H9 (cell line): ENCODE measurements at regions not wholly inside any gene's neighbourhood (a gene's known extent, or its start where the extent isn't known, plus 50 kb on each side); places are given as distances from the start of the nearest gene placed in this dataset.

Experiments
- DNase-seq: peaks from one replicate; pipeline ENCODE4 v3.0.0-alpha.2; 2017
- H2AFZ ChIP-seq: one replicate; pipeline ENCODE4 v1.6.1; 2013; ENCODE audit warnings: mild to moderate bottlenecking, low read length, control low read depth, moderate library complexity
- H2AK5ac ChIP-seq: 2 replicates; pipeline ENCODE4 v1.6.1; 2013; ENCODE audit warnings: low read length, control low read depth, mixed read lengths; ENCODE audit not compliant: insufficient read length
- H2BK120ac ChIP-seq: one replicate; pipeline ENCODE4 v1.6.1; 2013; ENCODE audit warnings: low read depth, mild to moderate bottlenecking, low read length, control low read depth, inconsistent platforms; ENCODE audit not compliant: poor library complexity, severe bottlenecking
- H2BK12ac ChIP-seq: 2 replicates; pipeline ENCODE4 v1.6.1; 2013; ENCODE audit warnings: low read length, control low read depth, mixed read lengths, low read depth; ENCODE audit not compliant: insufficient read length
- H2BK15ac ChIP-seq: 2 replicates; pipeline ENCODE4 v1.6.1; 2013; ENCODE audit warnings: low read depth, low read length, control low read depth
- H2BK20ac ChIP-seq: one replicate; pipeline ENCODE4 v1.6.1; 2013; ENCODE audit warnings: low read depth, mild to moderate bottlenecking, low read length, control low read depth, inconsistent platforms; ENCODE audit not compliant: poor library complexity, severe bottlenecking
- H2BK5ac ChIP-seq: 2 replicates; pipeline ENCODE4 v1.6.1; 2013; ENCODE audit warnings: low read length, control low read depth, mixed read lengths; ENCODE audit not compliant: insufficient read length
- H3K14ac ChIP-seq: 2 replicates; pipeline ENCODE4 v1.6.1; 2013; ENCODE audit warnings: low read length, control low read depth; ENCODE audit not compliant: insufficient read depth
- H3K18ac ChIP-seq: 2 replicates; pipeline ENCODE4 v1.6.1; 2013; ENCODE audit warnings: low read depth, mild to moderate bottlenecking, mixed read lengths, low read length, control low read depth; ENCODE audit not compliant: insufficient read length
- H3K23ac ChIP-seq: 2 replicates; pipeline ENCODE4 v1.6.1; 2013; ENCODE audit warnings: low read length, control low read depth, mixed read lengths, low read depth; ENCODE audit not compliant: insufficient read length
- H3K23me2 ChIP-seq: 2 replicates; pipeline ENCODE4 v1.6.1; 2013; ENCODE audit warnings: low read depth, mild to moderate bottlenecking, mixed read lengths, low read length, control low read depth; ENCODE audit not compliant: insufficient read length, poor library complexity, severe bottlenecking
- H3K27ac ChIP-seq: 2 replicates; pipeline ENCODE4 v1.5.1; 2013; ENCODE audit warnings: low read length, control low read depth, mixed read lengths, low read depth; ENCODE audit not compliant: insufficient read length
- H3K27me3 ChIP-seq: 2 replicates; pipeline ENCODE4 v1.6.1; 2013; ENCODE audit warnings: low read length, control low read depth, inconsistent platforms; ENCODE audit not compliant: insufficient read depth
- H3K4ac ChIP-seq: 2 replicates; pipeline ENCODE4 v1.6.1; 2013; ENCODE audit warnings: low read depth, mild to moderate bottlenecking, control low read depth, inconsistent platforms, low read length, moderate library complexity
- H3K4me1 ChIP-seq: 2 replicates; pipeline ENCODE4 v1.6.1; 2013; ENCODE audit warnings: low read length, control low read depth, inconsistent platforms; ENCODE audit not compliant: insufficient read depth
- H3K4me2 ChIP-seq: 2 replicates; pipeline ENCODE4 v1.6.1; 2013; ENCODE audit warnings: low read length, control low read depth, mixed read lengths; ENCODE audit not compliant: insufficient read length, insufficient read depth
- H3K56ac ChIP-seq: 2 replicates; pipeline ENCODE4 v1.6.1; 2013; ENCODE audit warnings: low read depth, mild to moderate bottlenecking, mixed read lengths, low read length, control low read depth; ENCODE audit not compliant: insufficient read length
- H3K79me1 ChIP-seq: 2 replicates; pipeline ENCODE4 v1.6.1; 2013; ENCODE audit warnings: low read depth, mild to moderate bottlenecking, moderate library complexity, low read length, control low read depth, inconsistent platforms; ENCODE audit not compliant: insufficient read depth, poor library complexity, severe bottlenecking
- H3K79me2 ChIP-seq: 2 replicates; pipeline ENCODE4 v1.6.1; 2013; ENCODE audit warnings: low read length, control low read depth, inconsistent platforms; ENCODE audit not compliant: insufficient read depth
- H3K9ac ChIP-seq: 2 replicates; pipeline ENCODE4 v1.6.1; 2013; ENCODE audit warnings: low read length, control low read depth, mixed read lengths; ENCODE audit not compliant: insufficient read length; ENCODE audit errors: extremely low read depth
- H3K9me3 ChIP-seq: one replicate; pipeline ENCODE4 v1.6.1; 2013; ENCODE audit warnings: low read depth, low read length, inconsistent platforms; ENCODE audit not compliant: control insufficient read depth
- H3T11ph ChIP-seq: one replicate; pipeline ENCODE4 v1.6.1; 2013; ENCODE audit warnings: mild to moderate bottlenecking, low read length, control low read depth, inconsistent platforms
- H4K20me1 ChIP-seq: one replicate; pipeline ENCODE4 v1.6.1; 2013; ENCODE audit not compliant: control insufficient read depth, insufficient read length, insufficient read depth
- H4K5ac ChIP-seq: 2 replicates; pipeline ENCODE4 v1.6.1; 2013; ENCODE audit warnings: low read depth, mild to moderate bottlenecking, mixed read lengths, low read length, control low read depth; ENCODE audit not compliant: insufficient read length
- H4K8ac ChIP-seq: replicated peaks from 2 replicates; pipeline ENCODE4 v1.6.1; 2013; ENCODE audit warnings: low read length, control low read depth, mixed read lengths, low read depth; ENCODE audit not compliant: insufficient read length
- H4K91ac ChIP-seq: 2 replicates; pipeline ENCODE4 v1.6.1; 2013; ENCODE audit warnings: low read depth, mild to moderate bottlenecking, moderate library complexity, mixed read lengths, low read length, control low read depth; ENCODE audit not compliant: insufficient read length
- H3K27ac Mint-ChIP-seq, 3 experiments: 2 replicates in 2 of 3; 3 replicates in 1 of 3; pipeline ENCODE4 v1.8.0; 2020 to 2021; ENCODE audit warnings: mixed read lengths in 3 of 3, mild to moderate bottlenecking in 1 of 3, moderate library complexity in 1 of 3
- H3K27me3 Mint-ChIP-seq: 2 replicates; pipeline ENCODE4 v1.8.0; 2021; ENCODE audit warnings: low read depth, mild to moderate bottlenecking, moderate library complexity, mixed read lengths
- H3K36me3 Mint-ChIP-seq, 3 experiments: 2 replicates in 2 of 3; 3 replicates in 1 of 3; pipeline ENCODE4 v1.8.0; 2020 to 2021; ENCODE audit warnings: low read depth in 3 of 3, mixed read lengths in 3 of 3; ENCODE audit not compliant: insufficient read depth in 1 of 3
- H3K4me1 Mint-ChIP-seq, 2 experiments: 2 replicates each; pipeline ENCODE4 v1.8.0; 2020; ENCODE audit warnings: mixed read lengths in 2 of 2
- H3K4me3 Mint-ChIP-seq, 2 experiments: 2 replicates in 1 of 2; 3 replicates in 1 of 2; pipeline ENCODE4 v1.8.0; 2020 to 2021; ENCODE audit warnings: mild to moderate bottlenecking in 2 of 2, mixed read lengths in 2 of 2, moderate library complexity in 1 of 2
- H3K9me3 Mint-ChIP-seq, 2 experiments: 2 replicates in 1 of 2; 3 replicates in 1 of 2; pipeline ENCODE4 v1.8.0; 2020; ENCODE audit warnings: mild to moderate bottlenecking in 2 of 2, mixed read lengths in 2 of 2, moderate library complexity in 1 of 2
- CTCF ChIP-seq: fragments of 200-600 bp; sonication (generic); conservative IDR thresholded peaks from 3 replicates; pipeline ENCODE4 v1.8.0; 2021; ENCODE audit warnings: antibody characterized with exemption, mild to moderate bottlenecking
- WGBS: extraction: QIAGEN DNeasy Blood & Tissue Kit; methylation state at CpG from one replicate; pipeline ENCODE4 v1.1.7; 2013; ENCODE audit warnings: missing lambda C conversion rate, low lambda C conversion rate, mixed read lengths; ENCODE audit not compliant: insufficient read length; ENCODE audit errors: extremely low coverage; 5-methylcytosine and 5-hydroxymethylcytosine counted together

- H3K27me3 Mint-ChIP-seq = peaks cover 1% of the 10 kb centered on the region
- Histone ChIP-seq H3K4me2 (no peak overlapping the region), H3K56ac (no peak overlapping the region), H3K14ac (no peak overlapping the region), H2BK20ac (no peak overlapping the region), H3K4me1 (no peaks in the 10 kb centered on the region), H3K9ac (no peak overlapping the region), H3K27ac (no peak overlapping the region), H4K5ac (no peak overlapping the region), H3K27me3 (no peaks in the 10 kb centered on the region), H3K18ac (no peak overlapping the region), H3K23me2 (no peaks in the 10 kb centered on the region), H4K8ac (no peak overlapping the region), H3K9me3 (no peaks in the 10 kb centered on the region), H4K91ac (no peak overlapping the region), H2AFZ (no peak overlapping the region), H4K20me1 (no peaks in the 10 kb centered on the region), H2BK15ac (no peak overlapping the region), H2BK120ac (no peak overlapping the region), H3K79me1 (no peaks in the 10 kb centered on the region), H2BK12ac (no peak overlapping the region), H3K4ac (no peak overlapping the region), H3K79me2 (no peaks in the 10 kb centered on the region), H3T11ph (no peak overlapping the region), H2AK5ac (no peak overlapping the region), H3K23ac (no peak overlapping the region), H2BK5ac (no peak overlapping the region)
- H3K4me3 Mint-ChIP-seq = no peak overlapping the region
- no peak for DNase-seq
- no peak overlapping the region for H3K27ac Mint-ChIP-seq
- peaks cover 2 to 16% (median 7%) of the 10 kb centered on the region in 3 experiments; a peak in 6 of 7 replicates for H3K36me3 Mint-ChIP-seq
- H3K4me1 Mint-ChIP-seq = peaks cover 15 to 16% of the 10 kb centered on the region in 2 experiments; a peak in 3 of 4 replicates
- peaks cover 13 to 15% of the 10 kb centered on the region in 2 experiments; a peak in 4 of 5 replicates for H3K9me3 Mint-ChIP-seq
- no peak for TF ChIP-seq CTCF
- WGBS = no CpG with 5 or more reads among the region's 2 CpGs
Measured at GRCh38 chr13:40446365-40446764, 220.1 kb downstream of the FOXO1 start.
